GM12878 (cell line): ENCODE measurements at regions not wholly inside any gene's neighbourhood (a gene's known extent, or its start where the extent isn't known, plus 50 kb on each side); places are given as distances from the start of the nearest gene placed in this dataset.

Experiments
- ATAC-seq: fragments of 200-7000 bp; cut with Tn5 transposase; 3 replicates; pipeline ENCODE4 v1.9.1; 2020; ENCODE audit warnings: mild to moderate bottlenecking, moderate library complexity
- BruUV-seq: library from RNA; stranded (reverse); fragments of 400-500 nt; replicated peaks from 2 replicates; lab custom pipeline; 2021; lab: Mats Ljungman, UMichigan
- CTCF ChIA-PET: fragments of 300-600 bp; sonication (Branson Sonifier 250); formaldehyde crosslinking; extraction: SDS; loops from one replicate; lab custom pipeline; 2021; ENCODE audit warnings: inconsistent platforms; lab: Yijun Ruan, JAX
- POLR2A ChIA-PET: fragments of 350-600 bp; formaldehyde crosslinking; extraction: SDS; loops from one replicate; lab custom pipeline; 2021; ENCODE audit warnings: inconsistent platforms; lab: Charles Lee
- RAD21 ChIA-PET: fragments of 300-600 bp; sonication (Branson Sonifier 250); formaldehyde crosslinking; loops from one replicate; lab custom pipeline; 2023; ENCODE audit warnings: antibody characterized with exemption; ENCODE audit not compliant: unreplicated experiment; lab: Charles Lee
- SMC1A ChIA-PET: fragments of 300-600 bp; sonication (Branson Sonifier 250); formaldehyde crosslinking; loops from one replicate; lab custom pipeline; 2023; ENCODE audit not compliant: unreplicated experiment, uncharacterized antibody; lab: Charles Lee
- DNase-seq: peaks from one replicate; pipeline ENCODE4 v3.0.0-alpha.2; 2011; ENCODE audit warnings: low read depth, low spot score
- FAIRE-seq: peaks from 3 replicates; lab custom pipeline; 2011; peaks lifted over from hg19 to GRCh38; lab: Jason Lieb, UNC
- H2AFZ ChIP-seq: 2 replicates; pipeline ENCODE4 v1.6.0; 2011; ENCODE audit warnings: low read depth, low read length, control low read depth; ENCODE audit not compliant: control insufficient read depth
- H3K27ac ChIP-seq: 2 replicates; pipeline ENCODE4 v1.5.1; 2011; ENCODE audit warnings: control low read depth; ENCODE audit not compliant: control insufficient read depth, insufficient read depth
- H3K27me3 ChIP-seq, 2 experiments: replicated peaks in 1 of 2; 2 replicates each; pipeline versions ENCODE4 v1.6.0 to v1.6.1; 2011; ENCODE audit warnings: low read length in 1 of 2; ENCODE audit not compliant: control insufficient read depth in 2 of 2, insufficient read depth in 2 of 2
- H3K36me3 ChIP-seq, 2 experiments: 2 replicates each; pipeline ENCODE4 v1.5.1; 2011; ENCODE audit warnings: low read length in 1 of 2; ENCODE audit not compliant: control insufficient read depth in 2 of 2, insufficient read depth in 2 of 2
- H3K4me1 ChIP-seq: 2 replicates; pipeline ENCODE4 v1.6.1; 2011; ENCODE audit warnings: mild to moderate bottlenecking, low read length, moderate library complexity, mixed read lengths; ENCODE audit not compliant: control insufficient read depth, insufficient read depth
- H3K4me2 ChIP-seq: 2 replicates; pipeline ENCODE4 v1.6.0; 2011; ENCODE audit warnings: control low read depth; ENCODE audit not compliant: control insufficient read depth, insufficient read depth
- H3K4me3 ChIP-seq: fragments of 200-600 bp; sonication (generic); 2 replicates; pipeline ENCODE4 v1.5.1; 2016
- H3K79me2 ChIP-seq: 2 replicates; pipeline ENCODE4 v1.6.0; 2011; ENCODE audit warnings: low read length; ENCODE audit not compliant: control insufficient read depth, insufficient read depth
- H3K9ac ChIP-seq: 2 replicates; pipeline ENCODE4 v1.8.0; 2011; ENCODE audit warnings: low read length, control low read depth, mixed read lengths; ENCODE audit not compliant: control insufficient read depth, insufficient read depth
- H3K9me3 ChIP-seq: replicated peaks from 3 replicates; pipeline ENCODE4 v1.5.1; 2011; ENCODE audit warnings: mild to moderate bottlenecking, low read length; ENCODE audit not compliant: control insufficient read depth, insufficient read depth
- H4K20me1 ChIP-seq: 2 replicates; pipeline ENCODE4 v1.6.0; 2011; ENCODE audit not compliant: control insufficient read depth, insufficient read depth
- ASH2L ChIP-seq: fragments of 300-600, 200-600 bp; sonication (generic); IDR thresholded peaks from 2 replicates; pipeline ENCODE4 v1.6.1; 2017; ENCODE audit warnings: low read depth, mild to moderate bottlenecking, borderline replicate concordance
- ATF7 ChIP-seq: fragments of 450-650 bp; IDR thresholded peaks from 2 replicates; pipeline ENCODE4 v1.6.1; 2016; ENCODE audit warnings: low read depth, mild to moderate bottlenecking
- EED ChIP-seq: sonication (generic); IDR thresholded peaks from 2 replicates; pipeline ENCODE4 v1.6.1; 2016; ENCODE audit warnings: antibody characterized with exemption, low read depth
- POLR2AphosphoS5 ChIP-seq: IDR thresholded peaks from 2 replicates; pipeline ENCODE4 v1.6.1; 2011; ENCODE audit warnings: mild to moderate bottlenecking, low read length, inconsistent platforms
- TAF1 ChIP-seq: IDR thresholded peaks from 2 replicates; pipeline ENCODE4 v1.6.1; 2011; ENCODE audit warnings: mild to moderate bottlenecking, low read depth, low read length, borderline replicate concordance
- WGBS: methylation state at CpG from one replicate; pipeline ENCODE4 v1.1.6; 2016; ENCODE audit warnings: low lambda C conversion rate; ENCODE audit not compliant: insufficient replicate concordance, insufficient coverage; ENCODE audit errors: missing lambda C conversion rate; 5-methylcytosine and 5-hydroxymethylcytosine counted together
- in situ Hi-C: fragments of 300-500 bp; cut with MboI; formaldehyde crosslinking; loops from 9 replicates; pipeline ENCODE4 v1.14.3; 2018; ENCODE audit warnings: mixed read lengths
- intact Hi-C: fragments of 100-400 bp; cut with micrococcal nuclease; formaldehyde crosslinking; loops from one replicate; pipeline ENCODE4 v1.14.2; 2022; ENCODE audit not compliant: unreplicated experiment
- TF ChIP-seq, protein P1 (sequence below): IDR thresholded peaks from 2 replicates; pipeline ENCODE4 v1.6.1; 2012; ENCODE audit warnings: low read depth, low read length, improper control_type of control experiment
- TF ChIP-seq, protein P2 (sequence below): fragments of 450-650 bp; conservative IDR thresholded peaks from 2 replicates; pipeline ENCODE4 v1.6.1; 2017; ENCODE audit warnings: mild to moderate bottlenecking, moderate library complexity

DNA sequence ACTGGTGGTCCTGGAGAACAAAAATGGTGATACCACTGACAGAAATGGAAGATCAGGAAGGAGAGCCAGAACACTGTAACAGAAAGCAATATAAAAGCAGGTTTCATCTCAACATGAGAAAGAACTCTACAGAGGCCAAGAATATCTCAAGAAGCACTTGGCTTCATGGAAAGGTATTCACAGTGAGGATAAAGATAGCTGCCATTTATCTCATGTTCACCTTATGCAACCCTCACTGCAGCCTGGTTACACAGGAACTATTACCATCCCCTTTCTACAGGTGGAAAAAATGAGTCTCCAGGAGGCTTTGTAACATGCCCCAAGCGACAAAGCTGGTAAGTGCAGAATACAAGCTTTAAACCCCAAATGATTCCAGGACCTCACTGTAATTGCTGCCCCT, 606.1 kb upstream of the CADM1 start:
- no peak overlapping the region for H3K9ac ChIP-seq
- ATAC-seq = no peak
- no peak for FAIRE-seq
- H4K20me1 ChIP-seq = 0 out of 2 replicates have a peak, but pooled peaks cover 4% of the 10 kb centered on the region
- RAD21 ChIA-PET = no interaction called here
- TF ChIP-seq EED (no peak), ASH2L (no peak), ATF7 (no peak), TAF1 (no peak), POLR2AphosphoS5 (no peak)
- TF ChIP-seq, protein P1, sequence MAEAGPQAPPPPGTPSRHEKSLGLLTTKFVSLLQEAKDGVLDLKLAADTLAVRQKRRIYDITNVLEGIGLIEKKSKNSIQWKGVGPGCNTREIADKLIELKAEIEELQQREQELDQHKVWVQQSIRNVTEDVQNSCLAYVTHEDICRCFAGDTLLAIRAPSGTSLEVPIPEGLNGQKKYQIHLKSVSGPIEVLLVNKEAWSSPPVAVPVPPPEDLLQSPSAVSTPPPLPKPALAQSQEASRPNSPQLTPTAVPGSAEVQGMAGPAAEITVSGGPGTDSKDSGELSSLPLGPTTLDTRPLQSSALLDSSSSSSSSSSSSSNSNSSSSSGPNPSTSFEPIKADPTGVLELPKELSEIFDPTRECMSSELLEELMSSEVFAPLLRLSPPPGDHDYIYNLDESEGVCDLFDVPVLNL = no peak
- TF ChIP-seq, protein P2, sequence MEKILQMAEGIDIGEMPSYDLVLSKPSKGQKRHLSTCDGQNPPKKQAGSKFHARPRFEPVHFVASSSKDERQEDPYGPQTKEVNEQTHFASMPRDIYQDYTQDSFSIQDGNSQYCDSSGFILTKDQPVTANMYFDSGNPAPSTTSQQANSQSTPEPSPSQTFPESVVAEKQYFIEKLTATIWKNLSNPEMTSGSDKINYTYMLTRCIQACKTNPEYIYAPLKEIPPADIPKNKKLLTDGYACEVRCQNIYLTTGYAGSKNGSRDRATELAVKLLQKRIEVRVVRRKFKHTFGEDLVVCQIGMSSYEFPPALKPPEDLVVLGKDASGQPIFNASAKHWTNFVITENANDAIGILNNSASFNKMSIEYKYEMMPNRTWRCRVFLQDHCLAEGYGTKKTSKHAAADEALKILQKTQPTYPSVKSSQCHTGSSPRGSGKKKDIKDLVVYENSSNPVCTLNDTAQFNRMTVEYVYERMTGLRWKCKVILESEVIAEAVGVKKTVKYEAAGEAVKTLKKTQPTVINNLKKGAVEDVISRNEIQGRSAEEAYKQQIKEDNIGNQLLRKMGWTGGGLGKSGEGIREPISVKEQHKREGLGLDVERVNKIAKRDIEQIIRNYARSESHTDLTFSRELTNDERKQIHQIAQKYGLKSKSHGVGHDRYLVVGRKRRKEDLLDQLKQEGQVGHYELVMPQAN = no peak
- intact Hi-C loops = no loop called here
- POLR2A ChIA-PET = no interaction called here
- DNase-seq = no peak
- H3K4me1 ChIP-seq = no peaks in the 10 kb centered on the region
- 30% methylated on average over 1 of the region's 1 CpG for WGBS
- BruUV-seq = no TSS peak
- no peaks in the 10 kb centered on the region for H3K79me2 ChIP-seq
- CTCF ChIA-PET = no interaction called here
- H3K27ac ChIP-seq = no peak overlapping the region
- H2AFZ ChIP-seq = no peak overlapping the region
- peaks cover 0 to 7% of the 10 kb centered on the region in 2 experiments; a peak in 3 of 4 replicates for H3K27me3 ChIP-seq
- in situ Hi-C loops = no loop called here
- H3K4me2 ChIP-seq = no peak overlapping the region
- no peaks in the 10 kb centered on the region for H3K36me3 ChIP-seq
- H3K9me3 ChIP-seq = no peaks in the 10 kb centered on the region; the same call in 2 of the 3 replicates
- no peak overlapping the region for H3K4me3 ChIP-seq
- SMC1A ChIA-PET = interaction anchor here (1.2 to 1.6 kb wide), 2 partner anchors 10 to 11 kb away, joined by 3 to 4 read pairs; no protein-coding TSS in a partner anchor
